K562 (cell line): ENCODE measurements at regions not wholly inside any gene's neighbourhood (a gene's known extent, or its start where the extent isn't known, plus 50 kb on each side); places are given as distances from the start of the nearest gene placed in this dataset.

Experiments
- ATAC-seq: fragments of 200-7000 bp; cut with Tn5 transposase; 3 replicates; pipeline ENCODE4 v1.9.1; 2020; ENCODE audit warnings: moderate library complexity
- BruUV-seq: library from RNA; stranded (reverse); fragments of 400-500 nt; replicated peaks from 2 replicates; lab custom pipeline; 2021; lab: Mats Ljungman, UMichigan
- CTCF ChIA-PET: fragments of 300-600 bp; formaldehyde crosslinking; extraction: SDS; loops from one replicate; lab custom pipeline; 2021; ENCODE audit warnings: low intra/inter-chr PET ratio; lab: Yijun Ruan, JAX
- POLR2A ChIA-PET: fragments of 300-600, 350-650 bp; sonication (Branson Sonifier 250); formaldehyde crosslinking; extraction: SDS; loops from one replicate; lab custom pipeline; 2021; ENCODE audit warnings: antibody characterized with exemption, inconsistent platforms; lab: Yijun Ruan, JAX
- DNase-seq, 4 experiments: peaks; one replicate each; pipeline versions ENCODE4 v3.0.0 to v3.0.0-alpha.2; 2011 to 2018; ENCODE audit warnings: low spot score in 3 of 4, mixed read lengths in 3 of 4; ENCODE audit errors: extremely low read depth in 1 of 4
- FAIRE-seq: peaks from 2 replicates; lab custom pipeline; 2011; peaks lifted over from hg19 to GRCh38; lab: Jason Lieb, UNC
- H2AFZ ChIP-seq: 2 replicates; pipeline ENCODE4 v1.6.0; 2011; ENCODE audit warnings: low read depth, low read length, control low read depth, inconsistent platforms
- H3K27ac ChIP-seq: fragments of 200-600 bp; 3 replicates; pipeline ENCODE4 v1.8.0; 2011; ENCODE audit warnings: low read depth, mild to moderate bottlenecking, control low read depth, inconsistent platforms, low read length, moderate library complexity, mixed read lengths; ENCODE audit errors: extremely low read depth
- H3K27me3 ChIP-seq, 2 experiments: fragments of 300-600 bp in 1 of 2; 2 replicates in 1 of 2; 3 replicates in 1 of 2; pipeline versions ENCODE4 v1.6.0 to v1.8.0; 2011; ENCODE audit warnings: inconsistent platforms in 2 of 2, low read length in 2 of 2, mild to moderate bottlenecking in 1 of 2, mixed read lengths in 1 of 2, moderate library complexity in 1 of 2; ENCODE audit not compliant: control insufficient read depth in 2 of 2, insufficient read depth in 2 of 2
- H3K36me3 ChIP-seq: fragments of 300-600 bp; 3 replicates; pipeline ENCODE4 v1.8.0; 2011; ENCODE audit warnings: mild to moderate bottlenecking, low read length, inconsistent platforms; ENCODE audit not compliant: control insufficient read depth, insufficient read depth
- H3K4me1 ChIP-seq, 2 experiments: fragments of 200-600 bp in 1 of 2; replicated peaks in 1 of 2; 2 replicates in 1 of 2; 3 replicates in 1 of 2; pipeline versions ENCODE4 v1.5.1 to v1.8.0; 2011; ENCODE audit warnings: inconsistent platforms in 2 of 2, low read length in 2 of 2, mild to moderate bottlenecking in 1 of 2, mixed read lengths in 1 of 2, moderate library complexity in 1 of 2; ENCODE audit not compliant: control insufficient read depth in 2 of 2, insufficient read depth in 2 of 2
- H3K4me2 ChIP-seq: 2 replicates; pipeline ENCODE4 v1.6.1; 2011; ENCODE audit warnings: low read length, control low read depth, inconsistent platforms, mixed read lengths; ENCODE audit not compliant: insufficient read depth
- H3K4me3 ChIP-seq: fragments of 200-600 bp; sonication (generic), shearing (Covaris generic); 2 replicates; pipeline ENCODE4 v1.5.1; 2016; ENCODE audit warnings: control low read depth, inconsistent platforms
- H3K79me2 ChIP-seq: fragments of 200-600 bp; 3 replicates; pipeline ENCODE4 v1.8.0; 2011; ENCODE audit warnings: low read length, inconsistent platforms; ENCODE audit not compliant: control insufficient read depth, insufficient read depth
- H3K9ac ChIP-seq, 2 experiments: 2 replicates each; pipeline versions ENCODE4 v1.6.0 to v1.6.1; 2011; ENCODE audit warnings: low read depth in 2 of 2, low read length in 2 of 2, control low read depth in 1 of 2, inconsistent platforms in 1 of 2, mild to moderate bottlenecking in 1 of 2, mixed read lengths in 1 of 2; ENCODE audit not compliant: insufficient read depth in 1 of 2
- H3K9me1 ChIP-seq: one replicate; pipeline ENCODE4 v1.6.0; 2011; ENCODE audit warnings: inconsistent platforms, mild to moderate bottlenecking, low read length, moderate library complexity; ENCODE audit not compliant: control insufficient read depth, insufficient read depth
- H3K9me3 ChIP-seq: replicated peaks from 2 replicates; pipeline ENCODE4 v1.5.1; 2011; ENCODE audit warnings: low read depth, low read length, inconsistent platforms; ENCODE audit not compliant: control insufficient read depth, insufficient read depth
- H4K20me1 ChIP-seq: replicated peaks from 2 replicates; pipeline ENCODE4 v1.6.1; 2011; ENCODE audit warnings: low read length, inconsistent platforms, mixed read lengths; ENCODE audit not compliant: control insufficient read depth, insufficient read depth
- NR1H2 ChIP-seq: sonication (generic); formaldehyde crosslinking; IDR thresholded peaks from 2 replicates; pipeline ENCODE4 v1.4.0; 2020; ENCODE audit warnings: mild to moderate bottlenecking, missing genetic modification reagents
- PHB ChIP-seq: fragments of 250-450 bp; sonication (Bioruptor Pico); IDR thresholded peaks from 2 replicates; pipeline ENCODE4 v1.5.0; 2021
- in situ Hi-C: fragments of 300-500 bp; cut with MboI; formaldehyde crosslinking; loops from 4 replicates; pipeline ENCODE4 v1.15.0; 2018; ENCODE audit warnings: inconsistent platforms, mixed read lengths
- intact Hi-C: fragments of 100-400 bp; cut with micrococcal nuclease; formaldehyde crosslinking; loops from 2 replicates; pipeline ENCODE4 v1.14.2; 2022
- TF ChIP-seq, protein P1 (sequence below): fragments of 200-800 bp; sonication (Bioruptor generic); IDR thresholded peaks from 2 replicates; pipeline ENCODE4 v1.6.1; 2016; ENCODE audit warnings: missing genetic modification characterization, missing compliant biosample characterization
- TF ChIP-seq, protein P2 (sequence below), 3 experiments: fragments of 200-800 bp in 1 of 3; fragments of 250-450 bp in 1 of 3; fragments of 450-650 bp in 1 of 3; sonication (Bioruptor Pico) in 1 of 3; sonication (Bioruptor generic) in 1 of 3; formaldehyde crosslinking in 1 of 3; IDR thresholded peaks; 2 replicates each; pipeline versions ENCODE4 v1.6.1 to v1.8.0; 2016 to 2022; ENCODE audit warnings: mild to moderate bottlenecking in 2 of 3, missing genetic modification characterization in 2 of 3, missing compliant biosample characterization in 1 of 3, moderate library complexity in 1 of 3

GRCh38 chr4:13857397-13857796 is 229.9 kb upstream of the BOD1L1 start (continued):
- TF ChIP-seq, protein P1, sequence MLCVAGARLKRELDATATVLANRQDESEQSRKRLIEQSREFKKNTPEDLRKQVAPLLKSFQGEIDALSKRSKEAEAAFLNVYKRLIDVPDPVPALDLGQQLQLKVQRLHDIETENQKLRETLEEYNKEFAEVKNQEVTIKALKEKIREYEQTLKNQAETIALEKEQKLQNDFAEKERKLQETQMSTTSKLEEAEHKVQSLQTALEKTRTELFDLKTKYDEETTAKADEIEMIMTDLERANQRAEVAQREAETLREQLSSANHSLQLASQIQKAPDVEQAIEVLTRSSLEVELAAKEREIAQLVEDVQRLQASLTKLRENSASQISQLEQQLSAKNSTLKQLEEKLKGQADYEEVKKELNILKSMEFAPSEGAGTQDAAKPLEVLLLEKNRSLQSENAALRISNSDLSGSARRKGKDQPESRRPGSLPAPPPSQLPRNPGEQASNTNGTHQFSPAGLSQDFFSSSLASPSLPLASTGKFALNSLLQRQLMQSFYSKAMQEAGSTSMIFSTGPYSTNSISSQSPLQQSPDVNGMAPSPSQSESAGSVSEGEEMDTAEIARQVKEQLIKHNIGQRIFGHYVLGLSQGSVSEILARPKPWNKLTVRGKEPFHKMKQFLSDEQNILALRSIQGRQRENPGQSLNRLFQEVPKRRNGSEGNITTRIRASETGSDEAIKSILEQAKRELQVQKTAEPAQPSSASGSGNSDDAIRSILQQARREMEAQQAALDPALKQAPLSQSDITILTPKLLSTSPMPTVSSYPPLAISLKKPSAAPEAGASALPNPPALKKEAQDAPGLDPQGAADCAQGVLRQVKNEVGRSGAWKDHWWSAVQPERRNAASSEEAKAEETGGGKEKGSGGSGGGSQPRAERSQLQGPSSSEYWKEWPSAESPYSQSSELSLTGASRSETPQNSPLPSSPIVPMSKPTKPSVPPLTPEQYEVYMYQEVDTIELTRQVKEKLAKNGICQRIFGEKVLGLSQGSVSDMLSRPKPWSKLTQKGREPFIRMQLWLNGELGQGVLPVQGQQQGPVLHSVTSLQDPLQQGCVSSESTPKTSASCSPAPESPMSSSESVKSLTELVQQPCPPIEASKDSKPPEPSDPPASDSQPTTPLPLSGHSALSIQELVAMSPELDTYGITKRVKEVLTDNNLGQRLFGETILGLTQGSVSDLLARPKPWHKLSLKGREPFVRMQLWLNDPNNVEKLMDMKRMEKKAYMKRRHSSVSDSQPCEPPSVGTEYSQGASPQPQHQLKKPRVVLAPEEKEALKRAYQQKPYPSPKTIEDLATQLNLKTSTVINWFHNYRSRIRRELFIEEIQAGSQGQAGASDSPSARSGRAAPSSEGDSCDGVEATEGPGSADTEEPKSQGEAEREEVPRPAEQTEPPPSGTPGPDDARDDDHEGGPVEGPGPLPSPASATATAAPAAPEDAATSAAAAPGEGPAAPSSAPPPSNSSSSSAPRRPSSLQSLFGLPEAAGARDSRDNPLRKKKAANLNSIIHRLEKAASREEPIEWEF (CRISPR knock-in tag) = no peak

DNA sequence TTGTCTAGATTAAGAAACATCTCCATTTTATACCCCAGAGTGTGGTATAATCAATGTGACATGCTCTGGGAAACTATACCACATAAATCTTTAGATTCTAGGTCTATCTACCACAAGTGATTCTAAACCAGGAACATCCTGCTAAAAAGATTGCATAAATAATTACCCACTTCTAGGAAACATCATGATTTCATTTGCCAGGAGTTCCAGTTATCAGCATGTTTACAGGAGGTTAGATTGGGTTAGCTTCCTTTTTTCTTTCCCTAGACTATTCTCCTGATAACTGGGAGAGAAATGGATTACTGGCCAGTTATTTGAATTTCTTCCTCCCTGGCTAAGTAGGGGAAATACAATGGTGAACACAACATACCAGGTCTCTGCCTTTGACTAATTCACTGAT is 230.3 kb upstream of the BOD1L1 start:
- no peak for TF ChIP-seq NR1H2
- TF ChIP-seq PHB (CRISPR knock-in tag) = no peak
- TF ChIP-seq, protein P2, sequence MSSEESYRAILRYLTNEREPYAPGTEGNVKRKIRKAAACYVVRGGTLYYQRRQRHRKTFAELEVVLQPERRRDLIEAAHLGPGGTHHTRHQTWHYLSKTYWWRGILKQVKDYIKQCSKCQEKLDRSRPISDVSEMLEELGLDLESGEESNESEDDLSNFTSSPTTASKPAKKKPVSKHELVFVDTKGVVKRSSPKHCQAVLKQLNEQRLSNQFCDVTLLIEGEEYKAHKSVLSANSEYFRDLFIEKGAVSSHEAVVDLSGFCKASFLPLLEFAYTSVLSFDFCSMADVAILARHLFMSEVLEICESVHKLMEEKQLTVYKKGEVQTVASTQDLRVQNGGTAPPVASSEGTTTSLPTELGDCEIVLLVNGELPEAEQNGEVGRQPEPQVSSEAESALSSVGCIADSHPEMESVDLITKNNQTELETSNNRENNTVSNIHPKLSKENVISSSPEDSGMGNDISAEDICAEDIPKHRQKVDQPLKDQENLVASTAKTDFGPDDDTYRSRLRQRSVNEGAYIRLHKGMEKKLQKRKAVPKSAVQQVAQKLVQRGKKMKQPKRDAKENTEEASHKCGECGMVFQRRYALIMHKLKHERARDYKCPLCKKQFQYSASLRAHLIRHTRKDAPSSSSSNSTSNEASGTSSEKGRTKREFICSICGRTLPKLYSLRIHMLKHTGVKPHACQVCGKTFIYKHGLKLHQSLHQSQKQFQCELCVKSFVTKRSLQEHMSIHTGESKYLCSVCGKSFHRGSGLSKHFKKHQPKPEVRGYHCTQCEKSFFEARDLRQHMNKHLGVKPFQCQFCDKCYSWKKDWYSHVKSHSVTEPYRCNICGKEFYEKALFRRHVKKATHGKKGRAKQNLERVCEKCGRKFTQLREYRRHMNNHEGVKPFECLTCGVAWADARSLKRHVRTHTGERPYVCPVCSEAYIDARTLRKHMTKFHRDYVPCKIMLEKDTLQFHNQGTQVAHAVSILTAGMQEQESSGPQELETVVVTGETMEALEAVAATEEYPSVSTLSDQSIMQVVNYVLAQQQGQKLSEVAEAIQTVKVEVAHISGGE (CRISPR knock-in tag; IDR thresholded peaks at IDR 0.05) = no peak
- TF ChIP-seq, all 486 proteins: peak for 0
- Histone ChIP-seq H3K4me2 (no peak overlapping the region), H3K79me2 (no peaks in the 10 kb centered on the region), H3K27me3 (no peaks in the 10 kb centered on the region), H3K9me1 (no peaks in the 10 kb centered on the region), H2AFZ (no peak overlapping the region), H3K4me1 (no peaks in the 10 kb centered on the region), H3K27ac (no peak overlapping the region), H3K9me3 (no peaks in the 10 kb centered on the region), H3K9ac (no peak overlapping the region), H3K36me3 (no peaks in the 10 kb centered on the region), H3K4me3 (no peak overlapping the region), H4K20me1 (no peaks in the 10 kb centered on the region)
- in situ Hi-C loops = no loop called here
- no TSS peak for BruUV-seq
- intact Hi-C loops = no loop called here
- CTCF ChIA-PET = interaction anchor here (0.6 kb wide), 1 partner anchor 182 kb away, joined by 3 read pairs; no protein-coding TSS in a partner anchor
- no peak for FAIRE-seq
- POLR2A ChIA-PET = no interaction called here
- no peak for ATAC-seq
- DNase-seq = no peak
